H1 (cell line): ENCODE measurements at regions not wholly inside any gene's neighbourhood (a gene's known extent, or its start where the extent isn't known, plus 50 kb on each side); places are given as distances from the start of the nearest gene placed in this dataset.

Source experiments
- CTCF ChIA-PET: fragments of 300-600 bp; sonication (Branson Sonifier 250); formaldehyde crosslinking; loops from one replicate; lab custom pipeline; 2021; ENCODE audit not compliant: partially characterized antibody; lab: Charles Lee
- POLR2A ChIA-PET: fragments of 300-600 bp; sonication (Branson Sonifier 250); formaldehyde crosslinking; loops from one replicate; lab custom pipeline; 2021; ENCODE audit warnings: inconsistent platforms; ENCODE audit not compliant: partially characterized antibody; lab: Charles Lee
- DNase-seq, 2 experiments: peaks; one replicate each; pipeline versions ENCODE4 v3.0.0 to v3.0.0-alpha.2; 2010 to 2022; ENCODE audit warnings: low spot score in 2 of 2, low read depth in 1 of 2, mixed read lengths in 1 of 2
- FAIRE-seq: peaks from 2 replicates; lab custom pipeline; 2011; peaks lifted over from hg19 to GRCh38; lab: Jason Lieb, UNC
- H2AFZ ChIP-seq: 2 replicates; pipeline ENCODE4 v1.8.1; 2012; ENCODE audit warnings: low read length, inconsistent platforms
- H2AK5ac ChIP-seq: 2 replicates; pipeline ENCODE4 v1.6.1; 2013; ENCODE audit warnings: low read depth, low read length
- H2BK120ac ChIP-seq: replicated peaks from 2 replicates; pipeline ENCODE3; 2013; ENCODE audit warnings: low read depth, low read length, inconsistent platforms
- H2BK12ac ChIP-seq: 2 replicates; pipeline ENCODE4 v1.6.1; 2013; ENCODE audit warnings: low read depth, low read length
- H2BK15ac ChIP-seq: 2 replicates; pipeline ENCODE4 v1.6.1; 2013; ENCODE audit warnings: low read length
- H2BK20ac ChIP-seq: 2 replicates; pipeline ENCODE4 v1.6.1; 2013; ENCODE audit warnings: low read length
- H2BK5ac ChIP-seq: 2 replicates; pipeline ENCODE4 v1.6.1; 2013; ENCODE audit warnings: low read depth, low read length
- H3K14ac ChIP-seq: 2 replicates; pipeline ENCODE4 v1.6.1; 2013; ENCODE audit warnings: inconsistent platforms; ENCODE audit not compliant: insufficient read length
- H3K18ac ChIP-seq: 2 replicates; pipeline ENCODE4 v1.6.1; 2013; ENCODE audit warnings: low read length; ENCODE audit errors: extremely low read depth
- H3K23ac ChIP-seq: 2 replicates; pipeline ENCODE4 v1.6.1; 2013; ENCODE audit warnings: inconsistent platforms; ENCODE audit not compliant: insufficient read length
- H3K23me2 ChIP-seq: 2 replicates; pipeline ENCODE4 v1.6.1; 2013; ENCODE audit warnings: low read depth, low read length
- H3K27ac ChIP-seq: 2 replicates; pipeline ENCODE4 v1.6.1; 2011; ENCODE audit warnings: low read depth, low read length, inconsistent platforms
- H3K27me3 ChIP-seq, 4 experiments: replicated peaks in 1 of 4; 1 replicate in 1 of 4; 2 replicates in 3 of 4; pipeline versions ENCODE4 v1.6.1 to v1.8.1; 2011 to 2013; ENCODE audit warnings: low read length in 3 of 4, mild to moderate bottlenecking in 3 of 4, inconsistent platforms in 2 of 4, mixed read lengths in 2 of 4, moderate library complexity in 1 of 4; ENCODE audit not compliant: control insufficient read depth in 3 of 4, insufficient read depth in 3 of 4; ENCODE audit errors: extremely low read depth in 1 of 4
- H3K36me3 ChIP-seq, 4 experiments: 2 replicates each; pipeline versions ENCODE4 v1.6.1 to v1.8.1; 2011 to 2013; ENCODE audit warnings: mild to moderate bottlenecking in 4 of 4, low read length in 3 of 4, moderate library complexity in 2 of 4, control low read depth in 1 of 4, inconsistent platforms in 1 of 4; ENCODE audit not compliant: insufficient read depth in 4 of 4, control insufficient read depth in 2 of 4
- H3K4ac ChIP-seq: replicated peaks from 2 replicates; pipeline ENCODE3; 2013; ENCODE audit warnings: low read length, low read depth, mixed read lengths, inconsistent platforms; ENCODE audit not compliant: insufficient read length
- H3K4me1 ChIP-seq, 4 experiments: replicated peaks in 1 of 4; 1 replicate in 1 of 4; 2 replicates in 3 of 4; pipeline versions ENCODE4 v1.6.1 to v1.8.1; 2011 to 2013; ENCODE audit warnings: low read length in 3 of 4, inconsistent platforms in 2 of 4, mixed read lengths in 1 of 4; ENCODE audit not compliant: insufficient read depth in 4 of 4, control insufficient read depth in 3 of 4
- H3K4me2 ChIP-seq, 2 experiments: 2 replicates each; pipeline versions ENCODE4 v1.6.1 to v1.8.1; 2011 to 2013; ENCODE audit warnings: low read depth in 2 of 2, low read length in 2 of 2, control low read depth in 1 of 2, inconsistent platforms in 1 of 2, mild to moderate bottlenecking in 1 of 2; ENCODE audit not compliant: insufficient read depth in 1 of 2
- H3K4me3 ChIP-seq, 4 experiments: fragments of 200-600, 300-600 bp in 1 of 4; sonication (generic), shearing (Covaris generic), sonication (Bioruptor Twin) in 1 of 4; 2 replicates each; pipeline versions ENCODE4 v1.5.1 to v1.8.1; 2011 to 2016; ENCODE audit warnings: low read length in 4 of 4, low read depth in 3 of 4, control low read depth in 2 of 4, inconsistent platforms in 2 of 4, mild to moderate bottlenecking in 2 of 4, mixed read lengths in 1 of 4, moderate library complexity in 1 of 4; ENCODE audit not compliant: insufficient read depth in 2 of 4; ENCODE audit errors: extremely low read depth in 1 of 4
- H3K56ac ChIP-seq: replicated peaks from 2 replicates; pipeline ENCODE3; 2013; ENCODE audit warnings: low read depth, mild to moderate bottlenecking, mixed read lengths, low read length, inconsistent platforms; ENCODE audit not compliant: insufficient read length
- H3K79me1 ChIP-seq: 2 replicates; pipeline ENCODE4 v1.6.1; 2013; ENCODE audit warnings: low read depth, low read length, control low read depth
- H3K79me2 ChIP-seq, 2 experiments: 2 replicates each; pipeline versions ENCODE4 v1.6.1 to v1.8.1; 2012 to 2013; ENCODE audit warnings: low read length in 2 of 2, mild to moderate bottlenecking in 2 of 2, inconsistent platforms in 1 of 2; ENCODE audit not compliant: insufficient read depth in 2 of 2, control insufficient read depth in 1 of 2
- H3K9ac ChIP-seq, 4 experiments: replicated peaks in 1 of 4; 1 replicate in 1 of 4; 2 replicates in 3 of 4; pipeline versions ENCODE4 v1.6.1 to v1.8.1; 2011 to 2013; ENCODE audit warnings: low read depth in 3 of 4, low read length in 3 of 4, control low read depth in 2 of 4, mild to moderate bottlenecking in 2 of 4, moderate library complexity in 2 of 4, inconsistent platforms in 1 of 4; ENCODE audit errors: extremely low read depth in 1 of 4
- H3K9me3 ChIP-seq, 2 experiments: 2 replicates each; pipeline versions ENCODE4 v1.6.1 to v1.8.1; 2012 to 2013; ENCODE audit warnings: mild to moderate bottlenecking in 2 of 2, moderate library complexity in 2 of 2, control low read depth in 1 of 2, inconsistent platforms in 1 of 2, low read depth in 1 of 2, low read length in 1 of 2, mixed read lengths in 1 of 2; ENCODE audit not compliant: insufficient read depth in 2 of 2
- H4K20me1 ChIP-seq, 2 experiments: replicated peaks in 1 of 2; 2 replicates each; pipeline versions ENCODE3 to v1.8.1; 2011 to 2013; ENCODE audit warnings: inconsistent platforms in 2 of 2, low read length in 2 of 2, mild to moderate bottlenecking in 1 of 2; ENCODE audit not compliant: insufficient read depth in 2 of 2, control insufficient read depth in 1 of 2
- H4K5ac ChIP-seq: 2 replicates; pipeline ENCODE4 v1.6.1; 2013; ENCODE audit warnings: low read length, low read depth, mixed read lengths, inconsistent platforms; ENCODE audit not compliant: insufficient read length
- H4K8ac ChIP-seq: 2 replicates; pipeline ENCODE4 v1.8.0; 2013; ENCODE audit warnings: mild to moderate bottlenecking, moderate library complexity, low read length, inconsistent platforms; ENCODE audit not compliant: insufficient read depth; ENCODE audit errors: extremely low read depth
- H4K91ac ChIP-seq: replicated peaks from 2 replicates; pipeline ENCODE3; 2013; ENCODE audit warnings: low read length, mixed read lengths, inconsistent platforms; ENCODE audit not compliant: insufficient read length
- EP300 ChIP-seq, 2 experiments: IDR thresholded peaks; 1 replicate in 1 of 2; 2 replicates in 1 of 2; pipeline ENCODE4 v1.6.1; 2011 to 2012; ENCODE audit warnings: low read depth in 2 of 2, low read length in 2 of 2, mild to moderate bottlenecking in 2 of 2, borderline replicate concordance in 1 of 2, inconsistent platforms in 1 of 2, moderate library complexity in 1 of 2
- TEAD4 ChIP-seq: IDR thresholded peaks from 2 replicates; pipeline ENCODE4 v1.6.1; 2012; ENCODE audit warnings: low read depth, low read length, inconsistent platforms, mixed read lengths
- WGBS, 2 experiments: shearing (Covaris generic) in 1 of 2; methylation state at CpG; one replicate each; pipeline versions ENCODE4 v1.1.6 to v1.1.7; 2013 to 2015; ENCODE audit warnings: low lambda C conversion rate in 2 of 2, mixed read lengths in 2 of 2, inconsistent platforms in 1 of 2, low coverage in 1 of 2, missing lambda C conversion rate in 1 of 2; ENCODE audit not compliant: insufficient replicate concordance in 2 of 2, insufficient coverage in 1 of 2, insufficient read length in 1 of 2; ENCODE audit errors: extremely low coverage in 1 of 2, missing lambda C conversion rate in 1 of 2; 5-methylcytosine and 5-hydroxymethylcytosine counted together

DNA sequence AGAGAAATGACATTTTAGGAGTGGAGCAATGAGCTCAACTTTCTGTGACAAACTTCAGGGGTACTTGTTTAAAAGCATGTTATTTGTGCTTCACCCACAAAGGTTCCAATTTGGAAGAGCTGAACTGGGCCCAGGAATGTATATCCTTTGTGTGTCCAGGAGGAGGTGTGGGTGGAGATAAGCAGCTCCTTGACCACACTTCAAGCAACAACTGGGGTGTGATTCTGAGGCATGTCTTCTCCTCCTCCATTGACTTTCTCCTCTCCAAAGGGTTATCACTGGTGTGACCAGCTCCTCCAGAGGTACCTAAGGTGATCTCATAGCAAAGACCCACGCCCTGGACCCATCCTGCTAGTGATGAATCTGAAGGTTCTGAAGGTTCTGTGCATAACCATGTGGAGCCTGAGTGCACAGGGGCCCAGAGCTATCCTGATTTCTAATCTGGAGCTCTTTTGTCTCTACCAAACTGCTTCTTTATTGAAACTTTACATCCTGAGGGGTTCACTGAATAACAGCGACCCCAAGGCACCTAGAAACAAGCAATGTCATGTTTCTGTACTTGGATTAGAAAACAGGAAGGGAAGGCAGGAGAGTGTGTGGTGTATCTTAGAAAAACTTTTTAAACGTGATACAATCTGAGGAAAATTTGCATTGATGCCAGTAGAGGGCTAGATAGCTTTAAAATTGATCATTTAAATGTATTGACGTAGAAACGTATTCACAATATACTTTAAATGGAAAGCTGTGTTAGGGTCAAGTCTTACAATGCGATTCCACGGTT is 60.9 kb upstream of the CD93 start:
- H3K18ac ChIP-seq = no peak overlapping the region
- WGBS, 2 experiments = 75% methylated on average over 7 of the region's 7 CpGs; no CpG with 5 or more reads in 1 of the 2 experiments
- ChIA-PET POLR2A (no interaction called here), CTCF (interaction anchor here (0.7 to 1.0 kb wide), 4 partner anchors 9 to 96 kb away, joined by 3 to 6 read pairs (median 4); no protein-coding TSS in a partner anchor)
- H4K8ac ChIP-seq = no peak overlapping the region
- no peaks in the 10 kb centered on the region for H3K36me3 ChIP-seq
- H3K4me2 ChIP-seq = no peak overlapping the region
- H3K9me3 ChIP-seq = no peaks in the 10 kb centered on the region
- H3K23ac ChIP-seq = no peak overlapping the region
- H3K27ac ChIP-seq = no peak overlapping the region
- H3K4ac ChIP-seq = no peak overlapping the region
- H3K9ac ChIP-seq = no peak overlapping the region
- no peak overlapping the region for H2BK12ac ChIP-seq
- H4K5ac ChIP-seq = no peak overlapping the region
- no peaks in the 10 kb centered on the region for H4K20me1 ChIP-seq
- no peak overlapping the region for H2BK120ac ChIP-seq
- H2BK20ac ChIP-seq = no peak overlapping the region
- H3K79me2 ChIP-seq = no peaks in the 10 kb centered on the region
- no peak overlapping the region for H2AFZ ChIP-seq
- H3K23me2 ChIP-seq = peaks cover 2% of the 10 kb centered on the region; the same call in 1 of the 2 replicates
- H4K91ac ChIP-seq = no peak overlapping the region
- no peaks in the 10 kb centered on the region for H3K79me1 ChIP-seq
- H3K4me1 ChIP-seq = peaks cover 0 to 3% (median 0%) of the 10 kb centered on the region in 4 experiments; a peak in 2 of 7 replicates
- H3K4me3 ChIP-seq = no peak overlapping the region
- H2BK5ac ChIP-seq = no peak overlapping the region
- H3K14ac ChIP-seq = no peak overlapping the region
- no peaks in the 10 kb centered on the region for H3K27me3 ChIP-seq
- no peak for DNase-seq
- no peak overlapping the region for H3K56ac ChIP-seq
- no peak overlapping the region for H2BK15ac ChIP-seq
- FAIRE-seq = no peak
- H2AK5ac ChIP-seq = no peak overlapping the region
- TF ChIP-seq EP300 (IDR thresholded peaks at IDR 0.05; ENCODE audit: borderline replicate concordance in 1 of 2, low read depth in 2 of 2, low read length in 2 of 2) = no peak
- no peak for TF ChIP-seq TEAD4
